Peyer's patch (tissue), 4 donors: ENCODE measurements at regions not wholly inside any gene's neighbourhood (a gene's known extent, or its start where the extent isn't known, plus 50 kb on each side); places are given as distances from the start of the nearest gene placed in this dataset.
"Not testable (repeated sequence)": the region's sequence is repeated elsewhere in the genome, so short reads cannot be mapped to it uniquely, and the experiment has no call there.

Experiments used
- POLR2A ChIP-seq, 2 donors: fragments of 450-650 bp; IDR thresholded peaks; one replicate each; pipeline ENCODE4 v1.5.1; 2017; ENCODE audit warnings: antibody characterized with exemption in 2 of 2, mild to moderate bottlenecking in 2 of 2, moderate library complexity in 2 of 2
- TF ChIP-seq, protein P1 (sequence below), 6 experiments: fragments of 450-650 bp in 4 of 6; fragments of 200-600 bp in 2 of 6; sonication (generic) in 1 of 6; IDR thresholded peaks; one replicate each; pipeline ENCODE4 v1.5.1; 2017 to 2019; ENCODE audit warnings: antibody characterized with exemption in 6 of 6, mild to moderate bottlenecking in 3 of 6, moderate library complexity in 1 of 6

GRCh38 chr2:242079792-242080191 is 210.3 kb downstream of the RTP5 start:
- TF ChIP-seq, protein P1, sequence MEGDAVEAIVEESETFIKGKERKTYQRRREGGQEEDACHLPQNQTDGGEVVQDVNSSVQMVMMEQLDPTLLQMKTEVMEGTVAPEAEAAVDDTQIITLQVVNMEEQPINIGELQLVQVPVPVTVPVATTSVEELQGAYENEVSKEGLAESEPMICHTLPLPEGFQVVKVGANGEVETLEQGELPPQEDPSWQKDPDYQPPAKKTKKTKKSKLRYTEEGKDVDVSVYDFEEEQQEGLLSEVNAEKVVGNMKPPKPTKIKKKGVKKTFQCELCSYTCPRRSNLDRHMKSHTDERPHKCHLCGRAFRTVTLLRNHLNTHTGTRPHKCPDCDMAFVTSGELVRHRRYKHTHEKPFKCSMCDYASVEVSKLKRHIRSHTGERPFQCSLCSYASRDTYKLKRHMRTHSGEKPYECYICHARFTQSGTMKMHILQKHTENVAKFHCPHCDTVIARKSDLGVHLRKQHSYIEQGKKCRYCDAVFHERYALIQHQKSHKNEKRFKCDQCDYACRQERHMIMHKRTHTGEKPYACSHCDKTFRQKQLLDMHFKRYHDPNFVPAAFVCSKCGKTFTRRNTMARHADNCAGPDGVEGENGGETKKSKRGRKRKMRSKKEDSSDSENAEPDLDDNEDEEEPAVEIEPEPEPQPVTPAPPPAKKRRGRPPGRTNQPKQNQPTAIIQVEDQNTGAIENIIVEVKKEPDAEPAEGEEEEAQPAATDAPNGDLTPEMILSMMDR (IDR thresholded peaks at IDR 0.05): not testable (repeated sequence)
- TF ChIP-seq POLR2A (IDR thresholded peaks at IDR 0.05): not testable (repeated sequence)
